A549 (cell line): ENCODE measurements at regions not wholly inside any gene's neighbourhood (a gene's known extent, or its start where the extent isn't known, plus 50 kb on each side); places are given as distances from the start of the nearest gene placed in this dataset.

ENCODE experiments used
- EP300 ChIP-seq, 2 experiments: fragments of >200 bp; sonication (Bioruptor Twin); formaldehyde crosslinking; IDR thresholded peaks; 2 replicates in 1 of 2; 3 replicates in 1 of 2; pipeline ENCODE4 v1.6.1; 2016 to 2017
- FOSB ChIP-seq: fragments of 250-450 bp; sonication (Bioruptor Pico); IDR thresholded peaks from 2 replicates; pipeline ENCODE4 v1.5.0; 2020; ENCODE audit warnings: mild to moderate bottlenecking, moderate library complexity
- HOXA7 ChIP-seq: fragments of 250-450 bp; sonication (Bioruptor Pico); IDR thresholded peaks from 2 replicates; pipeline ENCODE4 v1.5.0; 2020; ENCODE audit warnings: mild to moderate bottlenecking, moderate library complexity
- NR3C1 ChIP-seq: fragments of >200 bp; sonication (Bioruptor Twin); formaldehyde crosslinking; IDR thresholded peaks from 3 replicates; pipeline ENCODE4 v1.6.1; 2017
- POLR2A ChIP-seq: IDR thresholded peaks from 2 replicates; pipeline ENCODE4 v1.6.1; 2012; ENCODE audit warnings: mild to moderate bottlenecking, low read length
- RAD21 ChIP-seq, 2 experiments: fragments of >200 bp in 1 of 2; sonication (Bioruptor Twin) in 1 of 2; formaldehyde crosslinking in 1 of 2; IDR thresholded peaks in 1 of 2; conservative IDR thresholded peaks in 1 of 2; 2 replicates in 1 of 2; 3 replicates in 1 of 2; pipeline ENCODE4 v1.6.1; 2012 to 2018; ENCODE audit warnings: inconsistent platforms in 1 of 2
- SMC3 ChIP-seq: fragments of >200 bp; sonication (Bioruptor Twin); formaldehyde crosslinking; IDR thresholded peaks from 3 replicates; pipeline ENCODE4 v1.6.1; 2018; ENCODE audit warnings: inconsistent platforms
- ZFP36 ChIP-seq: fragments of 450-650 bp; IDR thresholded peaks from 2 replicates; pipeline ENCODE4 v1.6.1; 2014; ENCODE audit warnings: borderline replicate concordance; ENCODE audit not compliant: partially characterized antibody
- ZNF302 ChIP-seq: fragments of 250-450 bp; sonication (Bioruptor Pico); IDR thresholded peaks from 2 replicates; pipeline ENCODE4 v1.9.0; 2021; ENCODE audit warnings: inconsistent platforms, mild to moderate bottlenecking, moderate library complexity
- ZSCAN20 ChIP-seq: fragments of 250-450 bp; sonication (Bioruptor Pico); IDR thresholded peaks from 2 replicates; pipeline ENCODE4 v1.8.0; 2022; ENCODE audit warnings: mild to moderate bottlenecking, moderate library complexity
- TF ChIP-seq, protein P1 (sequence below): fragments of >200 bp; sonication (Bioruptor Twin); formaldehyde crosslinking; IDR thresholded peaks from 3 replicates; pipeline ENCODE4 v1.5.1; 2016
- TF ChIP-seq, protein P2 (sequence below): IDR thresholded peaks from 2 replicates; pipeline ENCODE4 v1.6.1; 2012

DNA sequence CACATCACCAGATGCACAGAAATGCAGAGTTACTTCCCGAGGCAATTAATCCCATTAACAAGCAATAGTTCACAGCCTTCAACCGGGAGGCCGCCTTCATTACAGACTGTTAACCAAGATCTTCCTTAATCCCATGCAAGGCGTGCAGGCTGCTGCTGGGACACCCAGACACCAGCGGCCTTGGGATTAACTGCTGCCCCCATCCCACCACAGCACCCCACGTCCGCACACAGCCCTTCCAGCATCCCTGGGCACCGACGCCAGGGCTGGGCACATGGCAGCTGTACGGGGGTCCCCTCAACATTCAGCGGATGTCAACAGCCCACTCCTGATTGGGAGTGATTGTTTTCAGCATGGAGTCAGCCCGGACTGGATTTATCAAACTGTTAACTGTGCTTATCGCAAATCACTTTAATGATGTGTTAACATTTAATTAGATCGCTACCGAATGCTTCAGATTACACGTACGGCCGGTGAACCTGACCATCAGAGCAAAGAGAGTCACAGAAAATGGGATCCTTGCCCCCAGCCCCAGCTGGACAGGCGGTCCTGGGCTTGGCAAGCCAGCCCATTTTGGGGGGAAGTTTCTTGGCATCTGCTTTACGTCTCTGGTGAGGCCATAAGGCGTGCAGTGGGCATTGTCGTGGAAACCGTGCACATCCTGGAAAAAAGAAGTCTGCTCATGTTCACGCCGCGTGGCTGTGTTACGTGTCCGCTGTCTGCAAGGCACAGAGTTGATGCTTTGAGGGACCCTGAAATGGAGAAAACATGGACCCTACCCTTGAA lies 126.4 kb downstream of the HMX1 start:
- no peak for TF ChIP-seq FOSB (CRISPR knock-in tag)
- TF ChIP-seq, protein P1, sequence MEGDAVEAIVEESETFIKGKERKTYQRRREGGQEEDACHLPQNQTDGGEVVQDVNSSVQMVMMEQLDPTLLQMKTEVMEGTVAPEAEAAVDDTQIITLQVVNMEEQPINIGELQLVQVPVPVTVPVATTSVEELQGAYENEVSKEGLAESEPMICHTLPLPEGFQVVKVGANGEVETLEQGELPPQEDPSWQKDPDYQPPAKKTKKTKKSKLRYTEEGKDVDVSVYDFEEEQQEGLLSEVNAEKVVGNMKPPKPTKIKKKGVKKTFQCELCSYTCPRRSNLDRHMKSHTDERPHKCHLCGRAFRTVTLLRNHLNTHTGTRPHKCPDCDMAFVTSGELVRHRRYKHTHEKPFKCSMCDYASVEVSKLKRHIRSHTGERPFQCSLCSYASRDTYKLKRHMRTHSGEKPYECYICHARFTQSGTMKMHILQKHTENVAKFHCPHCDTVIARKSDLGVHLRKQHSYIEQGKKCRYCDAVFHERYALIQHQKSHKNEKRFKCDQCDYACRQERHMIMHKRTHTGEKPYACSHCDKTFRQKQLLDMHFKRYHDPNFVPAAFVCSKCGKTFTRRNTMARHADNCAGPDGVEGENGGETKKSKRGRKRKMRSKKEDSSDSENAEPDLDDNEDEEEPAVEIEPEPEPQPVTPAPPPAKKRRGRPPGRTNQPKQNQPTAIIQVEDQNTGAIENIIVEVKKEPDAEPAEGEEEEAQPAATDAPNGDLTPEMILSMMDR, result no peak
- TF ChIP-seq RAD21 (conservative IDR thresholded peaks at IDR 0.05 in 1 of 2, IDR thresholded peaks at IDR 0.05 in 1 of 2), result no peak
- TF ChIP-seq, protein P2, sequence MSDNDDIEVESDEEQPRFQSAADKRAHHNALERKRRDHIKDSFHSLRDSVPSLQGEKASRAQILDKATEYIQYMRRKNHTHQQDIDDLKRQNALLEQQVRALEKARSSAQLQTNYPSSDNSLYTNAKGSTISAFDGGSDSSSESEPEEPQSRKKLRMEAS, result no peak
- TF ChIP-seq NR3C1, result no peak
- TF ChIP-seq HOXA7 (CRISPR knock-in tag), result no peak
- no peak for TF ChIP-seq ZSCAN20
- TF ChIP-seq EP300 (IDR thresholded peaks at IDR 0.05), result no peak
- TF ChIP-seq POLR2A, result no peak
- no peak for TF ChIP-seq ZFP36
- TF ChIP-seq SMC3, result no peak
- TF ChIP-seq ZNF302 (CRISPR knock-in tag), result no peak
